NCI-H187 treated with DMSO at 0.1 percent for 48 hours (cell line): ENCODE measurements at regions not wholly inside any gene's neighbourhood (a gene's known extent, or its start where the extent isn't known, plus 50 kb on each side); places are given as distances from the start of the nearest gene placed in this dataset.
"Not testable (repeated sequence)": the region's sequence is repeated elsewhere in the genome, so short reads cannot be mapped to it uniquely, and the experiment has no call there.

Experiments
- DNase-seq: peaks from one replicate; lab custom pipeline; 2025; lab: John Stamatoyannopoulos, UW

DNA sequence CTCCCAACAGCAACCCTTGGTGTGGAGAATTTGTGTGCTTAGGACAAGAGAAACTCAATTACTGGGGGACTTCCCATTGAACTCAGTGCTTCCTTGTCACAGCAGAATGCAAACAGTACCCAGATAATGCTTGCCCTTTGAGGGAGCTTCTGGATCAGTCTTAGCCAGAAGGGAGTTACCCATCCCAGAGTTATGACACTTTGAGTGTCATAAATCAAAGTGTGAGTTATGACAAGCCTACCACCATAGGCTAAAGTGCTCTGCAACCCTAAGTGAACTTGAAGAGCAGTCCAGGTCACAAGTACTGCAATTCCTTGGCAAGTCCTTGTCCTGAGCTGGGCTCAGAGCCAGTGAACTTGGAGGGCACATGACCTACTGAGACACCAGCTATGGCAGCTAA, 1513.9 kb upstream of the PCDH10 start:
- no peak for DNase-seq

DNA sequence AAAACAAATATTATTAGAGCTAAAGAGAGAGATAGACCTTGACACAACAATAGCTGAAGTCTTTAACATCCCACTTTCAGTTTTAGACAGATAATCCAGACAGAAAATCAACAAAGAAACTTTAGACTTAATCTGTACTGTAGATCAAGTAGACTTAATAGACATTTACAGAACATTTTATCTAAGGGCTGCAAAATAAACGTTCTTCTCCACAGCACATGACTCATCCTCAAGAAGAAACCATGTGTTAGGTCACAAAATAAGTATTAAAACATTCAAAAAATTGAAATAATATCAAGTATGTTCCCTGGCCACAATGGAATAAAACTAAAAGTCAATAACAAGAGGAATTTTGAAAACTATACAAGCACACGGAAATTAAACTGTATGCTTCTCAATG, 1510.3 kb upstream of the PCDH10 start:
- no peak for DNase-seq

DNA sequence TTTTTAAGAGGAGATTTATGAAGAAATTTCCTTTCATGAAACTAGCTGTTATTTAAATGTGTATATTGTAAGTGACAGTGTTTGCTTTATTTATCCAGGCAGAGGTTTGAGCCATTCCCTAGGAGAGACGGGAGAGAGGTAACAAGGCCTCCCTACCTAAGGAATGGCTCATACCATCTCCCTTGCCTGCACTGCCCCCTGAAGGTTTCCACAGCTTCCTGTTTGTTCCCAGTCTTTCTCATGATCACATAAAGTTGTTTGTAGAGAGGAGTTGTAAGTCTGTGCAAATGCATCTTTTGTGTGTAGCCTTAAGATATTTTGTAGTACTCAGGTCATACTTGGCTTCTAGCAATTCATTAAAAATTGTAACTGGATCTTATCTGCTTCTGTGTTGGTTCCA, 1504.5 kb upstream of the PCDH10 start:
- no peak for DNase-seq

DNA sequence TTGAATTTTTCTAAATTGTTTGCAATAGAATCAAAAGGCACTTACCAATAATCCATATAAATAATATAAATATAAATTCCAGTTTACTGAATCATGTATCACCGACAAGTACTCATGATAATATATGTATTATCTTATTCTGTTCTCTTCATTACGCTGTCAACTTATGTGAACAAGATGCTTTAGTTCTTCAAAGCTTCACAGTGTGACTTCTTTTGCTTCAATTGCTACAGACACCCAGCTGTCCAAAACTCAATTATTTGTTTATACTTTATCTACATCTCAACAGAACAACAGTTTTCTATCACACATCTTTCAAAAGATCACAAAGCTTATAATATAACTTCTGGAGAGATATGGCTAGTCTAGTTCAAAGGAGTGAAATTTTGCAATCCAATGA, 1499.9 kb upstream of the PCDH10 start:
- DNase-seq: no peak

DNA sequence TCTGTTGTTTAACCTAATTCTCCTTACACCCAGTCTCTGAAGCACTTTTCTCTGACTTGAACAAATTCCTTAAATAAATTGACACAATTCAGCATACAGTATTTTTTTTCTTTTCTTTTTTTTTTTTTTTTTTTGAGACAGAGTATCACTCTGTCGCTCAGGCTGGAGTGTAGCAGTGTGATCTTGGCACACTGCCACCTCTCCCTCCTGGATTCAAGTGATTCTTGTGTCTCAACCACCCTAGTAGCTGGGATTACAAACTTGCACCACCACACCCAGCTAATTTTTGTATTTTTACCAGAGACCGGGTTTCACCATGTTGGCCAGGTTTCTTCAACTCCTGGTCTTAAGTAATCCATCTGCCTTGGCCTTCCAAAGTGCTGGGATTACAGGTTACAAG, 1498.1 kb upstream of the PCDH10 start:
- DNase-seq: no peak

- DNase-seq: not testable (repeated sequence)
These were observed 1465.8 kb upstream of the PCDH10 start for GRCh38 chr4:131683314-131683713.

DNA sequence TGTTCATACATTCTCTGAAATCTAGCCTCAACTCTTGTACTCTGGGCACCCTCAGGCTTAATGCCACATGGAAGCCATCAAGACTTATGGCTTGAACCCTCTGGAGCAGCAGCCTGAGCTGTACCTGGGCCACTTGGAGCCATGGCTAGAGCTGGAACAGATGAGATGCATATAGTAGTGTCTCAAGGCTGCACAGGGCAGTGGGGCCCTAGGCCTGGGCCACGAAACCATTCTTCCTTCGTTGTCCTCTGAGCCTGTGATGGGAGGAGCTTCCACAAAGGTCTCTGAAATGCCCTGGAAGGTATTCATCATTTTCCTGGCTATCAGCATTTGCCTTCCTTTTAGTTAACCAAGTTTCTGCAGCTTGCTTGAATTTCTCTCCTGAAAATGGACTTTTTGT, 1427.2 kb upstream of the PCDH10 start:
- DNase-seq: no peak

- not testable (repeated sequence) for DNase-seq
These were observed 1426.0 kb upstream of the PCDH10 start for GRCh38 chr4:131723069-131723468.

DNA sequence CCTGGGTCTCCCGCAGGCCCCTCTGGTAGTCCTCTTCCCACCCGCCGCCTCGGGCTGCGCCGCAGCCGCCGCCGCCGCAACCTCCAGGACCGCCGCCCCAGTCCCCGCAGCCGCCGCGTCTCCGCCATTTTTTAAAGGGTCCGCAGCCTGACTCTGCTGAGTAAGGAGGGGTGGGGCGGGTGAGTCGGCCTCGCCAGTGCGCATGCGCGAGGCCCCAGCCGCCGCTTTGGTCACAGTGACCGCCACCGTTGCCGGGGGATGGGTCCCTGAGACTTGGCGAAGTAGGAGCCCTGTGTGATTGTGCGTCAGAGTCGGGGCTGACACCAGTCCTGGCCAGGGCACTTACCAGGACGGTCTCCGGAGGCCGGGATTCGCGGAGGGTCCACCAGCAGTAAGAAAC, 1424.2 kb upstream of the PCDH10 start:
- DNase-seq: not testable (repeated sequence)

DNA sequence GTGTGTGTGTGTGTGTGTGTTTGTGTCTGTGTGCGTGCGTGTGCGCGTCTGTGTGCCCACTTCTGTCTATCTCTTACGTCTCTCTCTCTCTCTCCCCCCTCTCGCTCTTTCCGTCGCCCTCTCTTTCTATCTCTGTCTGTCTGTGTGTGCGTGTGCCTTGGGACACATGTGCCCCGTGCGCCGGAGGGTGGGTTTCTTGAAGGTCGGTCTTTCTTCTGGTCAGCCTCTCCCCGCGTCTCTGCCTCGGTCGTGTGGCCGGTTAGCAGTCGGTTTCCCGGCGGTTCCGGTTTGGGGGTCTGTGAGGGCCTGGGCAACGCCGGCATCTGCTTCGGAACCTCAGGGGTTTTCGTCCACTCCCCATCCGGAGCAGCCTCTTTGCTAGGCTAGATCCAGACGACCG, 1423.6 kb upstream of the PCDH10 start:
- DNase-seq: not testable (repeated sequence)

DNA sequence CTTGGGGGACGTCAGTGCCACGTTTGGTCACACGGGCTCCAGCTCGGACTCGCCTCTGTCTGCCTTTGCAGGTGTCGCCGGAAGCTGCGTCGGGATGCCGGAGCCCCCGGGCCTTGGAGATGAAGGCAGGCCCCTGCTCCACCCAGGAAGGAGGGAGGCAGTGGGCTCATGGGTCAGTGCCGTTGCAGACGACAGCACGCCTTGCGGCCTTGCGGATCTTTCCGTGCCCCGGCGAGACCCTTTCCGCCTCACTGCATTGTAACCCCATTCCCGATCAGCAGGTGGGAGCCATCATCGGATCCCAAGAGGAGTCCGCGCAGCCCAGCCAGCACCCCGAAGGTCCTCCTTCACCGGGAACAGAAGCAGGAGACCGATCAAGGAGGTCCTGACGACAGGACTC, 1422.2 kb upstream of the PCDH10 start:
- DNase-seq: not testable (repeated sequence)

DNA sequence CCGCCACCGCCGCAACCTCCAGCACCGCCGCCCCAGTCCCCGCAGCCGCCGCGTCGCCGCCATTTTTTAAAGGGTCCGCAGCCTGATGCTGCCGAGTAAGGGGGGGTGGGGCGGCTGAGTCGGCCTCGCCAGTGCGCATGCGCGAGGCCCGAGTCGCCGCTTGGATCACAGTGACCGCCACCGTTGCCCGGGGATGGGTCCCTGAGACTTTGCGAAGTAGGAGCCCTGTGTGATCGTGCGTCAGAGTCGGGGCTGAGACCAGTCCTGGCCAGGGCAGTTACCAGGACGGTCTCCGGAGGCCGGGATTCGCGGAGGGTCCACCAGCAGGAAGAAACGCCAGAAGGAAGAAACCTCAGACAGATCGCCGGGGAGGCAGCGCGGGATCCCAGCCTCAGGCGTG, 1421.7 kb upstream of the PCDH10 start:
- DNase-seq: not testable (repeated sequence)

DNA sequence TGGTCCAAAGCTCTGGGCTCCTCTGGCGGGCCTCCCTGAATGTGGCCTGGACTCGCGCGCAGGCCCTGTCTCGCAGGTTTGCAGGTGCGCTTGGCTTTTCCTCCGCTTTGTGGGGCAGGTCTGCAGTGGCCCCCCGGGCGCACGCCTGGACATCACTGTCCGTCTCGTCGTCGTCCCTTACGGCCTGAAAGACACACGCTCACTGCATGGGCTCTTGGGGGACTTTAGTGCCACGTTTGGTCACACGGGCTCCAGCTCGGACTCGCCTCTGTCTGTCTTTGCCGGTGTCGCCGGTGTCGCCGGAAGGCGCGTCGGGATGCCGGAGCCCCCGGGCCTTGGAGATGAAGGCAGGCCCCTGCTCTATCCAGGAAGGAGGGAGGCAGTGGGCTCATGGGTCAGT, 1419.9 kb upstream of the PCDH10 start:
- DNase-seq: not testable (repeated sequence)

DNA sequence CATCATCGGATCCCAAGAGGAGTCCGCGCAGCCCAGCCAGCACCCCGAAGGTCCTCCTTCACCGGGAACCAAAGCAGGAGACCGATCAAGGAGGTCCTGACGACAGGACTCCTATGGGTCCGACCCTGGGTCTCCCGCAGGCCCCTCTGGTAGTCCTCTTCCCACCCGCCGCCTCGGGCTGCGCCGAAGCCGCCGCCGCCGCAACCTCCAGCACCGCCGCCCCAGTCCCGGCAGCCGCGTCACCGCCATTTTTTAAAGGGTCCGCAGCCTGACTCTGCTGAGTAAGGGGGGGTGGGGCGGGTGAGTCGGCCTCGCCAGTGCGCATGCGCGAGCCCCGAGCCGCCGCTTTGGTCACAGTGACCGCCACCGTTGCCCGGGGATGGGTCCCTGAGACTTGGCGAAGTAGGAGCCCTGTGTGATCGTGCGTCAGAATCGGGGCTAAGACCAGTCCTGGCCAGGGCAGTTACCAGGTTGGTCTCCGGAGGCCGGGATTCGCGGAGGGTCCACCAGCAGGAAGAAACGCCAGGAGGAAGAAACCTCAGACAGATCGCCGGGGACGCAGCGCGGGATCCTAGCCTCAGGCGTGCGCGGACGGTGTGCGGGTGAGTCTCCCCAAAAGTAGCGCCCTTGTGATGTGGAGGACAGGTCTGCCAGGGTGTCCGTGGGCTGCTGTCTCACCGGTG, 1419.2 kb upstream of the PCDH10 start:
- DNase-seq: not testable (repeated sequence)

GRCh38 chr4:131730574-131730973, 1418.5 kb upstream of the PCDH10 start:
- not testable (repeated sequence) for DNase-seq

- DNase-seq: not testable (repeated sequence)
These were observed 1417.0 kb upstream of the PCDH10 start for GRCh38 chr4:131732034-131732630.

DNA sequence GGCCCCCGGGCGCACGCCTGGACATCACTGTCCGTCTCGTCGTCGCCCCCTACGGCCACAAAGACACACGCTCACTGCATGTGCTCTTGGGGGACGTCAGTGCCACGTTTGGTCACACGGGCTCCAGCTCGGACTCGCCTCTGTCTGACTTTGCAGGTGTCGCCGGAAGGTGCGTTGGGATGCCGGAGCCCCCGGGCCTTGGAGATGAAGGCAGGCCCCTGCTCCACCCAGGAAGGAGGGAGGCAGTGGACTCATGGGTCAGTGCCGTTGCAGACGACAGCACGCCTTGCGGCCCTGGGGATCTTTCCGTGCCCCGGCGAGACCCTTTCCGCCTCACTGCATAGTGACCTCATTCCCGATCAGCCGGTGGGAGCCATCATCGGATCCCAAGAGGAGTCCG, 1414.8 kb upstream of the PCDH10 start:
- not testable (repeated sequence) for DNase-seq

DNA sequence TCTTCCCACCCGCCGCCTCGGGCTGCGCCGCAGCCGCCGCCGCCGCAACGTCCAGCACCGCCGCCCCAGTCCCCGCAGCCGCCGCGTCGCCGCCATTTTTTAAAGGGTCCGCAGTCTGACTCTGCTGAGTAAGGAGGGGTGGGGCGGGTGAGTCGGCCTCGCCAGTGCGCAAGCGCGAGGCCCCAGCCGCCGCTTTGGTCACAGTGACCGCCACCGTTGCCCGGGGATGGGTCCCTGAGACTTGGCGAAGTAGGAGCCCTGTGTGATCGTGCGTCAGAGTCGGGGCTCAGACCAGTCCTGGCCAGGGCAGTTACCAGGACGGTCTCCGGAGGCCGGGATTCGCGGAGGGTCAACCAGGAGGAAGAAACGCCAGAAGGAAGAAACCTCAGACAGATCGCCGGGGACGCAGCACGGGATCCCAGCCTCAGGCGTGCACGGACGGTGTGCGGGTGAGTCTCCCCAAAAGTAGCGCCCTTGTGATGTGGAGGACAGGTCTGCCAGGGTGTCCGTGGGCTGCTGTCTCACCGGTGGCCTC, 1414.2 kb upstream of the PCDH10 start:
- DNase-seq: not testable (repeated sequence)

DNA sequence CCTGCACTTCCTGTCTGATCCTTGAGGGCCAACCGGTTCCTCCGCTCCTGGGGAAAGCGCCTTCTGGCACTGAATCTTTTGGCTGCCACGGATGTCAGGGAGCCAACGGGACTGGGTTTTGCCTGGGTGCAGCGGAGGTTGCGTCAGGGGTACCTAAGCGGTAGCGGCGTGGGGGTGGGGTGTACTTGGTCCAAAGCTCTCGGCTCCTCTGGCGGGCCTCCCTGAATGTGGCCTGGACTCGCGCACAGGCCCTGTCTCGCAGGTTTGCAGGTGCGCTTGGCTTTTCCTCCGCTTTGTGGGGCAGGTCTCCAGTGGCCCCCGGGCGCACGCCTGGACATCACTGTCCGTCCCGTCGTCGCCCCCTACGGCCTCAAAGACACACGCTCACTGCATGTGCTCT, 1410.1 kb upstream of the PCDH10 start:
- not testable (repeated sequence) for DNase-seq

- DNase-seq: not testable (repeated sequence)
These were observed 1407.3 kb upstream of the PCDH10 start for GRCh38 chr4:131741836-131742235.

DNA sequence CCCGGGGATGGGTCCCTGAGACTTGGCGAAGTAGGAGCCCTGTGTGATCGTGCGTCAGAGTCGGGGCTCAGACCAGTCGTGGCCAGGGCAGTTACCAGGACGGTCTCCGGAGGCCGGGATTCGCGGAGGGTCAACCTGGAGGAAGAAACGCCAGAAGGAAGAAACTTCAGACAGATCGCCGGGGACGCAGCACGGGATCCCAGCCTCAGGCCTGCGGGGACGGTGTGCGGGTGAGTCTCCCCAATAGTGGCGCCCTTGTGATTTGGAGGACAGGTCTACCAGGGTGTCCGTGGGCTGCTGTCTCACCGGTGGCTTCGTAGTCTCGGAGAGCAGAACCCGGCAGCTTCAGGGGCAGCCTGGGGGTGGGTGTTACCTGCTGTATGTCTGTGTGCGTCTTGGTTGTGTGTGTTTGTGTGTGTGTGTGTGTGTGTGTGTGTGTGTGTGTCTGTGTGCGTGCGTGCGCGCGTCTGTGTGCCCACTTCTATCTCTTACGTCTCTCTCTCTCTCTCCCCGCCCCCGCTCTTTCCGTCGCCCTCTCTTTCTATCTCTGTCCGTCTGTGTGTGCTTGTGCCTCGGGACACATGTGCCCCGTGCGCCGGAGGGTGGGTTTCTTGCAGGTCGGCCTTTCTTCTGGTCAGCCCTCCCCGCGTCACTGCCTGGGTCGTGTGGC, 1406.4 kb upstream of the PCDH10 start:
- DNase-seq: not testable (repeated sequence)

DNA sequence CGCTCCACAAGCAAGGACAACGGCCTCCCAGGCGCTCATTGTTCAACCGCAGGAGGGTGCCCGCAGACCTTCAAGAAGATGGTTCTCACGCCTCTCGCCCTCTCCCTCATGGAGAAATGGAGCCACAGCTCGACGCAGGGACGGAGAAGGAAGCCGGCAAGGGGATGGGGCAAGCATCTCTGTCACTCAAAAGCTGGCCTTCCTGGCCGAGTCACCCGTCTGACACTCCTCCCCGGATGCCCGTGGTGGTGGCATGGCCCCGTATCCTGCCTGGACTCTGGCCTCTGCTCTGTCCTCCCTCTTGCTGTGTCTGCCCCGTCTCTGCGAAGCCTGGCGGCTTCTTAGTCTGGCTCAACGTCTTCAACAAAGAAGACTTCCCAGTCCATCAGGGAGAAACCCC, 1405.7 kb upstream of the PCDH10 start:
- not testable (repeated sequence) for DNase-seq

DNA sequence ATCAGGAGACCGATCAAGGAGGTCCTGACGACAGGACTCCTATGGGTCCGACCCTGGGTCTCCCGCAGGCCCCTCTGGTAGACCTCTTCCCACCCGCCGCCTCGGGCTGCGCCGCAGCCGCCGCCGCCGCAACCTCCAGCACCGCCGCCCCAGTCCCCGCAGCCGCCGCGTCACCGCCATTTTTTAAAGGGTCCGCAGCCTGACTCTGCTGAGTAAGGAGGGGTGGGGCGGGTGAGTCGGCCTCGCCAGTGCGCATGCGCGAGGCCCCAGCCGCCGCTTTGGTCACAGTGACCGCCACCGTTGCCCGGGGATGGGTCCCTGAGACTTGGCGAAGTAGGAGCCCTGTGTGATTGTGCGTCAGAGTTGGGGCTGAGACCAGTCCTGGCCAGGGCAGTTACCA, 1401.9 kb upstream of the PCDH10 start:
- DNase-seq: not testable (repeated sequence)
